Mesenchymal stem cell (in vitro differentiated cells and primary cell): ENCODE measurements at regions not wholly inside any gene's neighbourhood (a gene's known extent, or its start where the extent isn't known, plus 50 kb on each side); places are given as distances from the start of the nearest gene placed in this dataset.

Experiments
- DNase-seq: peaks from one replicate; pipeline ENCODE4 v3.0.0-alpha.2; 2013
- H2AFZ ChIP-seq: one replicate; pipeline ENCODE4 v1.6.1; 2013; ENCODE audit warnings: low read depth, mild to moderate bottlenecking, control low read depth, inconsistent platforms, low read length, moderate library complexity
- H2AK5ac ChIP-seq: 2 replicates; pipeline ENCODE4 v1.6.1; 2013; ENCODE audit warnings: low read length, moderate library complexity, mild to moderate bottlenecking, inconsistent platforms; ENCODE audit not compliant: severe bottlenecking
- H2BK120ac ChIP-seq: one replicate; pipeline ENCODE4 v1.6.1; 2013; ENCODE audit warnings: low read depth, mild to moderate bottlenecking, inconsistent platforms, low read length, moderate library complexity
- H2BK12ac ChIP-seq, 2 experiments: one replicate each; pipeline ENCODE4 v1.6.1; 2013; ENCODE audit warnings: inconsistent platforms in 2 of 2, low read length in 2 of 2, mild to moderate bottlenecking in 2 of 2, moderate library complexity in 2 of 2, control low read depth in 1 of 2
- H2BK15ac ChIP-seq: one replicate; pipeline ENCODE4 v1.6.1; 2013; ENCODE audit warnings: mild to moderate bottlenecking, low read depth, inconsistent platforms; ENCODE audit not compliant: poor library complexity, severe bottlenecking
- H2BK5ac ChIP-seq: 2 replicates; pipeline ENCODE4 v1.6.1; 2013; ENCODE audit warnings: low read depth, mild to moderate bottlenecking, low read length, control low read depth, inconsistent platforms; ENCODE audit not compliant: poor library complexity, severe bottlenecking
- H3K14ac ChIP-seq, 2 experiments: one replicate each; pipeline ENCODE4 v1.6.1; 2013; ENCODE audit warnings: inconsistent platforms in 2 of 2, low read length in 2 of 2, control low read depth in 1 of 2, mild to moderate bottlenecking in 1 of 2, moderate library complexity in 1 of 2
- H3K18ac ChIP-seq, 2 experiments: one replicate each; pipeline ENCODE4 v1.6.1; 2013; ENCODE audit warnings: inconsistent platforms in 2 of 2, low read length in 2 of 2, control low read depth in 1 of 2, low read depth in 1 of 2, mild to moderate bottlenecking in 1 of 2
- H3K23ac ChIP-seq, 2 experiments: one replicate each; pipeline ENCODE4 v1.6.1; 2013; ENCODE audit warnings: inconsistent platforms in 2 of 2, low read length in 2 of 2, mild to moderate bottlenecking in 2 of 2, moderate library complexity in 2 of 2, control low read depth in 1 of 2
- H3K27ac ChIP-seq: 2 replicates; pipeline ENCODE4 v1.5.1; 2013; ENCODE audit warnings: mild to moderate bottlenecking, moderate library complexity, low read length, control low read depth, inconsistent platforms; ENCODE audit not compliant: poor library complexity, severe bottlenecking
- H3K27me3 ChIP-seq, 2 experiments: 2 replicates each; pipeline versions ENCODE4 v1.6.1 to v1.7.0; 2013; ENCODE audit warnings: low read length in 2 of 2, mild to moderate bottlenecking in 2 of 2, moderate library complexity in 2 of 2, control low read depth in 1 of 2, inconsistent platforms in 1 of 2; ENCODE audit not compliant: control insufficient read depth in 1 of 2, insufficient read depth in 1 of 2
- H3K36me3 ChIP-seq, 2 experiments: 2 replicates each; pipeline versions ENCODE4 v1.6.1 to v1.7.0; 2013; ENCODE audit warnings: low read length in 2 of 2, control low read depth in 1 of 2, inconsistent platforms in 1 of 2, low read depth in 1 of 2, mild to moderate bottlenecking in 1 of 2; ENCODE audit not compliant: insufficient read depth in 2 of 2, control insufficient read depth in 1 of 2
- H3K4ac ChIP-seq, 2 experiments: one replicate each; pipeline ENCODE4 v1.6.1; 2013; ENCODE audit warnings: inconsistent platforms in 2 of 2, low read length in 2 of 2, mild to moderate bottlenecking in 2 of 2, moderate library complexity in 2 of 2, control low read depth in 1 of 2, low read depth in 1 of 2
- H3K4me1 ChIP-seq: 2 replicates; pipeline ENCODE4 v1.6.1; 2013; ENCODE audit warnings: low read depth, low read length, control low read depth; ENCODE audit not compliant: control insufficient read depth, insufficient read depth
- H3K4me2 ChIP-seq: 2 replicates; pipeline ENCODE4 v1.6.1; 2013; ENCODE audit warnings: low read length, mild to moderate bottlenecking, inconsistent platforms; ENCODE audit not compliant: poor library complexity, severe bottlenecking
- H3K4me3 ChIP-seq, 2 experiments: 2 replicates each; pipeline versions ENCODE4 v1.5.1 to v1.7.0; 2013; ENCODE audit warnings: low read length in 2 of 2, mild to moderate bottlenecking in 2 of 2, control low read depth in 1 of 2, low read depth in 1 of 2; ENCODE audit not compliant: insufficient read depth in 1 of 2
- H3K79me1 ChIP-seq: replicated peaks from 2 replicates; pipeline ENCODE4 v1.6.1; 2013; ENCODE audit warnings: mild to moderate bottlenecking, control low read depth, low read length, inconsistent platforms; ENCODE audit not compliant: poor library complexity, severe bottlenecking
- H3K9ac ChIP-seq: 2 replicates; pipeline ENCODE4 v1.7.0; 2013; ENCODE audit warnings: mild to moderate bottlenecking, low read length, moderate library complexity
- H3K9me3 ChIP-seq: 2 replicates; pipeline ENCODE4 v1.7.0; 2013; ENCODE audit warnings: mild to moderate bottlenecking, low read length; ENCODE audit not compliant: control insufficient read depth
- H4K8ac ChIP-seq: one replicate; pipeline ENCODE4 v1.6.1; 2013; ENCODE audit warnings: inconsistent platforms, mild to moderate bottlenecking, low read length, moderate library complexity
- H4K91ac ChIP-seq: one replicate; pipeline ENCODE4 v1.6.1; 2013; ENCODE audit warnings: mild to moderate bottlenecking, low read length, inconsistent platforms
- WGBS: methylation state at CpG from one replicate; pipeline ENCODE4 v1.1.7; 2013; ENCODE audit warnings: mixed read lengths; 5-methylcytosine and 5-hydroxymethylcytosine counted together

DNA sequence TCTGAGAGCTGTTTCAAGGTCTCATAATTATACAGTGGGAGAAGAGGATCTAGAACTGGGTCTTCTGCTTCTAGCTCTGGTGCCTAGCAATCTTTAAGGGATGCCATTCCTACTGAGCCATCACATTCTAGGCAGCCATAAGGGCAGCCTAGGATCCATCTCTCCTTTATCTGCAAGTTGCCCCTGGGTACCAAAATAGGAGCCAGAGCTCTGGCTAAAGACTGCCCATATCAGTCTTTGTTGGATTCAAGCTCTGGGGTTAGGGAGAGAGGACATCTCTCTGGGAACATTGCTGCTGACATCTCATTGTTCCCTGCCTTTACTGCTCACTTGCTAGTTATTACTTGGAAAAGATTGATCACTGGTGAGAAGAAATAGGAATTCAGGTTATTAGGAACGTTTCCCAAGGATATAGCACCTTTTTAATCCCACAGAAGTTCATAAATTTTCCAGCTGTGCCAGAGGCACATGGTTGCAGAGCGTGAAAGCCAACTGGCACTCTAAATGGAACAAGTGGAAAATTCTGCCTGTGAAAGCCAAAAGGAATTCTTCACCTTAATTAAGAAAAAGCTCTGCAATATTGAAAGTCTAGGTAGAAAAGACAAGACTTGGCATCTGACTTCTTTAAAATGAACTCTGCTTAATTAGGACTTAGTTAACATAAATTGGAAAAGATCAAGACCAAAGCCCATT, 102.2 kb downstream of the CDC42EP3 start:
- no peaks in the 10 kb centered on the region for H3K36me3 ChIP-seq
- H3K4ac ChIP-seq = peak overlapping the region in 1 of 2 experiments; percentile 44
- no peak overlapping the region for H3K27ac ChIP-seq
- H3K4me2 ChIP-seq = no peak overlapping the region
- H3K27me3 ChIP-seq = no peaks in the 10 kb centered on the region
- no peak overlapping the region for H3K14ac ChIP-seq
- peak overlapping the region in 1 of 2 experiments; percentile 64 for H3K18ac ChIP-seq
- no peak overlapping the region for H3K4me3 ChIP-seq
- no peaks in the 10 kb centered on the region for H3K9me3 ChIP-seq
- peak overlapping the region; percentile 38 for H2AK5ac ChIP-seq
- no peak overlapping the region for H2AFZ ChIP-seq
- H3K9ac ChIP-seq = no peak overlapping the region
- 90% methylated on average over 2 of the region's 2 CpGs for WGBS
- no peak overlapping the region for H2BK15ac ChIP-seq
- no peak overlapping the region for H2BK5ac ChIP-seq
- DNase-seq = no peak
- no peak overlapping the region for H4K91ac ChIP-seq
- H3K23ac ChIP-seq = no peak overlapping the region
- H2BK120ac ChIP-seq = peak overlapping the region; percentile 44
- H3K79me1 ChIP-seq = no peaks in the 10 kb centered on the region
- H4K8ac ChIP-seq = no peak overlapping the region
- H3K4me1 ChIP-seq = peaks cover 2% of the 10 kb centered on the region
- H2BK12ac ChIP-seq = peak overlapping the region; percentile 49 to 63

DNA sequence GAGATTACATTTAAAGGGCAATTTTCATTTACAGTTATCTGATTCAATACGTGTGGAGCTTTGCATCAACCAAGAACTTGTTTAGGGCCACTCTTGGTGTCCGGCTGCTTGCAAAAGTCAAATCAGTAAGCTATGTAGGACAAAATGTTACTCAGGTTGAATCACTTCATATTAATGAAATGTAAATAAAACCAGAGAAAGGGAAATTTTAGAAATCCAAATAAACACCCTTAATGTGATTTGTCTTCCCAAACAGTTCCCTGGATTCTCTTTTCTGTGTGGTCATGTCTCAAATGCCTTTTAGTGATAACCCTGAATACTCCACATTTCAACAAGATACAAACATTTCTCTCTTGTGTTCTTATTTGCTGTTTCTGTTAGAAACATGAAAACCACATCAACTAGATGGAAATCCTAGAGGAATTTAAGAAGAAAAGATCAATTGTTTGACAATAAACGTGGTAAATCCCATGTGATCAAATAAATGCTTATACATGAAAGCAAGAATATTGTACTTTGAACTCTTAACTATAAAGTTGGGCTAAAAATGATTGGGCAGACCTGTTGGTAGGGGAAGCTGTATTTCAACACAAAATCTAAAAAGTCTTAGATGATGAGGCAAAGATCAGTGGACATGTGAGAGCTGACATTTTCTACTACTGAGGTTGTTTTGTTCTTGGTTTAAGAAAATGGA, 101.3 kb downstream of the CDC42EP3 start:
- peak overlapping the region in 1 of 2 experiments; percentile 89 for H3K18ac ChIP-seq
- H2AFZ ChIP-seq = no peak overlapping the region
- H3K27ac ChIP-seq = no peak overlapping the region
- no peaks in the 10 kb centered on the region for H3K27me3 ChIP-seq
- no peak overlapping the region for H4K91ac ChIP-seq
- no peak overlapping the region for H4K8ac ChIP-seq
- peaks cover 2% of the 10 kb centered on the region for H3K4me1 ChIP-seq
- H2BK120ac ChIP-seq = no peak overlapping the region
- no peak overlapping the region for H3K23ac ChIP-seq
- H3K14ac ChIP-seq = no peak overlapping the region
- no peak overlapping the region for H2BK5ac ChIP-seq
- no peak for DNase-seq
- no peak overlapping the region for H2BK15ac ChIP-seq
- no peaks in the 10 kb centered on the region for H3K79me1 ChIP-seq
- H3K4me3 ChIP-seq = no peak overlapping the region
- peak overlapping the region; percentile 78 for H3K9ac ChIP-seq
- no peaks in the 10 kb centered on the region for H3K9me3 ChIP-seq
- WGBS = 27% methylated on average over 2 of the region's 3 CpGs
- no peak overlapping the region for H3K4ac ChIP-seq
- no peak overlapping the region for H2BK12ac ChIP-seq
- H3K36me3 ChIP-seq = no peaks in the 10 kb centered on the region
- H2AK5ac ChIP-seq = no peak overlapping the region
- H3K4me2 ChIP-seq = no peak overlapping the region

DNA sequence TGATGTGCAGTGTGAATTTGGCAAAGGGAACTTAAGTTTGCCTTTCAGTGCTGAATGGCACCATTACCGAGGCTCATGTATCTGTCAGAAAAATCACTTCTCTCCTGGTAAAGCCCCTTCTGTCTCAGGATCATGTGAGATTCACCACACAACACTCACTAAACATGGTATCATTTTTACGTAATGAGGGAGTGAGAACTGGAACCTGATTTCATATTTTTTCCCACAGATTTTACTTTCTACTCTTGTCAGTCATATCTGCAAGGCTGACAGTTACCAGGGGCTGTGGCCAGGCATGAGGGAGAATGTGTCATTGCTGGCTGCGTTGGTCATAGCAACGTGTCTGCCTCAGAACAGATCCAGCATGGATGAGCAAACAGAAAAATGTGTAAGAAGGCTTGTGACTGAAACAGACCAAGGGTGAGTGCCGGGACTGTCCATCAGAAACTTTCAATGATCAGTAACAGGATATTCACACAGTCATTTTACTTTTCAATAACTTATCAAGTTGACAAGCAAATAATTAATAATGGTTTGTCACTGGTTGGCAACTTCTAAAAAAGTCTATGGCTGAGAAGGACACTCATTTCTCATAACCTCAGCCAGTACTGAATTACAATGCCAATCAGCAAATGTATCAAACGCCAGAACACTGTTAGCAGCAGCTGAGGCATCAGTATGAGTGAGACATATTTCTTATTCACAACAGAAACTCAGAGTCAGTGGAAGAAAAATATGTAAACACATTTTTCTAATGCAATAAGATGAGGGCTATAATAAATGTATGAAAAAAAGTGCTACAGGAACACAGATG, 100.5 kb downstream of the CDC42EP3 start:
- Histone ChIP-seq H4K8ac (peak overlapping the region; percentile 40), H3K4me3 (no peak overlapping the region), H2BK120ac (peak overlapping the region; percentile 80), H3K9ac (peak overlapping the region; percentile 78), H3K27ac (peak overlapping the region; percentile 56), H3K18ac (peak overlapping the region; percentile 72 to 89), H3K23ac (no peak overlapping the region), H3K4me1 (peaks cover 2% of the 10 kb centered on the region), H3K36me3 (no peaks in the 10 kb centered on the region), H2BK12ac (peak overlapping the region; percentile 41 to 71), H3K14ac (no peak overlapping the region), H2AK5ac (peak overlapping the region; percentile 51), H2AFZ (no peak overlapping the region), H3K4me2 (no peak overlapping the region), H2BK5ac (no peak overlapping the region), H3K4ac (peak overlapping the region; percentile 64 to 73), H4K91ac (no peak overlapping the region), H2BK15ac (no peak overlapping the region), H3K9me3 (no peaks in the 10 kb centered on the region), H3K79me1 (no peaks in the 10 kb centered on the region), H3K27me3 (no peaks in the 10 kb centered on the region)
- DNase-seq = peak; percentile 95
- WGBS = 27% methylated on average over 5 of the region's 6 CpGs
